ENCODE measurements at regions not wholly inside any gene's neighbourhood (a gene's known extent, or its start where the extent isn't known, plus 50 kb on each side); places are given as distances from the start of the nearest gene placed in this dataset.
A peak's percentile ranks its signal among the peaks of the same experiment; 100 is the strongest.

- Histone ChIP-seq H3K36me3 (ENCODE audit: control insufficient read depth, insufficient read depth, low read length) (no peaks in the 10 kb centered on the region), H3K27me3 (replicated peaks; ENCODE audit: control insufficient read depth, insufficient read depth, low read length) (no peaks in the 10 kb centered on the region), H3K4me3 (replicated peaks; ENCODE audit: low read depth, low read length) (no peak overlapping the region)
- TF ChIP-seq CTCF (IDR thresholded peaks at IDR 0.05; ENCODE audit: insufficient read depth, low read length, poor library complexity, severe bottlenecking): peak; percentile 95
- DNase-seq (ENCODE audit: extremely low read depth, insufficient read length): no peak
Observed at GRCh38 chr2:35410431-35411061, 945.0 kb upstream of the CRIM1 start.

- DNase-seq (ENCODE audit: extremely low read depth, insufficient read length): no peak
- H3K4me3 ChIP-seq (replicated peaks; ENCODE audit: low read depth, low read length): no peak overlapping the region
- H3K36me3 ChIP-seq (ENCODE audit: control insufficient read depth, insufficient read depth, low read length): no peaks in the 10 kb centered on the region
- TF ChIP-seq CTCF (IDR thresholded peaks at IDR 0.05; ENCODE audit: insufficient read depth, low read length, poor library complexity, severe bottlenecking): no peak
- H3K27me3 ChIP-seq (replicated peaks; ENCODE audit: control insufficient read depth, insufficient read depth, low read length): no peaks in the 10 kb centered on the region
Observed at GRCh38 chr2:35409762-35410161, 945.8 kb upstream of the CRIM1 start.

GRCh38 chr2:35408320-35408719 lies 947.3 kb upstream of the CRIM1 start:
- no peak for DNase-seq (ENCODE audit: extremely low read depth, insufficient read length)
- Histone ChIP-seq H3K27me3 (replicated peaks; ENCODE audit: control insufficient read depth, insufficient read depth, low read length) (no peaks in the 10 kb centered on the region), H3K36me3 (ENCODE audit: control insufficient read depth, insufficient read depth, low read length) (no peaks in the 10 kb centered on the region), H3K4me3 (replicated peaks; ENCODE audit: low read depth, low read length) (no peak overlapping the region)
- TF ChIP-seq CTCF (IDR thresholded peaks at IDR 0.05; ENCODE audit: insufficient read depth, low read length, poor library complexity, severe bottlenecking): no peak

- Histone ChIP-seq H3K4me3 (replicated peaks; ENCODE audit: low read depth, low read length) (no peak overlapping the region), H3K36me3 (ENCODE audit: control insufficient read depth, insufficient read depth, low read length) (no peaks in the 10 kb centered on the region), H3K27me3 (replicated peaks; ENCODE audit: control insufficient read depth, insufficient read depth, low read length) (no peaks in the 10 kb centered on the region)
- DNase-seq (ENCODE audit: extremely low read depth, insufficient read length): no peak
- no peak for TF ChIP-seq CTCF (IDR thresholded peaks at IDR 0.05; ENCODE audit: insufficient read depth, low read length, poor library complexity, severe bottlenecking)
Observed at GRCh38 chr2:35391736-35392442, 963.7 kb upstream of the CRIM1 start.

GRCh38 chr2:35378791-35379190 lies 976.8 kb upstream of the CRIM1 start:
- H3K27me3 ChIP-seq (replicated peaks; ENCODE audit: control insufficient read depth, insufficient read depth, low read length): no peaks in the 10 kb centered on the region
- TF ChIP-seq CTCF (IDR thresholded peaks at IDR 0.05; ENCODE audit: insufficient read depth, low read length, poor library complexity, severe bottlenecking): no peak
- H3K36me3 ChIP-seq (ENCODE audit: control insufficient read depth, insufficient read depth, low read length): no peaks in the 10 kb centered on the region
- DNase-seq (ENCODE audit: extremely low read depth, insufficient read length): no peak
- H3K4me3 ChIP-seq (replicated peaks; ENCODE audit: low read depth, low read length): no peak overlapping the region

All from GM06990 (cell line).